Fibroblast of villous mesenchyme (primary cell): ENCODE measurements at regions not wholly inside any gene's neighbourhood (a gene's known extent, or its start where the extent isn't known, plus 50 kb on each side); places are given as distances from the start of the nearest gene placed in this dataset.

Source experiments
- DNase-seq: peaks from one replicate; pipeline ENCODE4 v3.0.0-alpha.2; 2010; ENCODE audit warnings: low read depth
- H3K4me3 ChIP-seq: 2 replicates; pipeline ENCODE4 v1.5.1; 2011; ENCODE audit warnings: low read depth, mild to moderate bottlenecking, low read length
- CTCF ChIP-seq: IDR thresholded peaks from 2 replicates; pipeline ENCODE4 v1.5.1; 2012; ENCODE audit warnings: low read depth, mild to moderate bottlenecking, low read length; ENCODE audit not compliant: insufficient read depth

GRCh38 chr15:70400766-70401541 lies 303.2 kb upstream of the TLE3 start:
- no peak for DNase-seq
- no peak for TF ChIP-seq CTCF
- H3K4me3 ChIP-seq = no peak overlapping the region

- TF ChIP-seq CTCF = no peak
- DNase-seq = no peak
Measured at GRCh38 chr15:70399204-70399603, 301.5 kb upstream of the TLE3 start.

GRCh38 chr15:70398694-70399093 lies 301.0 kb upstream of the TLE3 start:
- no peak for TF ChIP-seq CTCF
- no peak overlapping the region for H3K4me3 ChIP-seq
- DNase-seq = no peak

More at GRCh38 chr15:70399204-70399603, 301.5 kb upstream of the TLE3 start:
- H3K4me3 ChIP-seq = no peak overlapping the region

GRCh38 chr15:70396807-70397206 lies 299.1 kb upstream of the TLE3 start:
- no peak overlapping the region for H3K4me3 ChIP-seq
- TF ChIP-seq CTCF = no peak
- DNase-seq = no peak

- H3K4me3 ChIP-seq = no peak overlapping the region
- DNase-seq = no peak
- no peak for TF ChIP-seq CTCF
Measured at GRCh38 chr15:70395164-70395563, 297.4 kb upstream of the TLE3 start.

GRCh38 chr15:70390723-70391122 lies 293.0 kb upstream of the TLE3 start:
- TF ChIP-seq CTCF = no peak
- DNase-seq = no peak
- H3K4me3 ChIP-seq = no peak overlapping the region

GRCh38 chr15:70387993-70388392 lies 290.3 kb upstream of the TLE3 start:
- no peak for TF ChIP-seq CTCF
- no peak for DNase-seq
- H3K4me3 ChIP-seq = no peak overlapping the region
